Adrenal gland (tissue), 9 donors: ENCODE measurements at regions not wholly inside any gene's neighbourhood (a gene's known extent, or its start where the extent isn't known, plus 50 kb on each side); places are given as distances from the start of the nearest gene placed in this dataset.

Experiments
- DNase-seq, 7 donors: peaks; one replicate each; pipeline ENCODE4 v3.0.0-alpha.2; 2019 to 2020
- H3K27ac ChIP-seq, 5 donors: fragments of 200-600 bp; sonication (generic) in 4 of 5; 1 replicate in 3 of 5; 2 replicates in 2 of 5; pipeline versions ENCODE4 v1.5.1 to v1.8.0; 2016 to 2020; ENCODE audit warnings: mild to moderate bottlenecking in 1 of 5
- H3K27me3 ChIP-seq: fragments of 200-600 bp; 2 replicates; pipeline ENCODE4 v1.8.0; 2021
- H3K36me3 ChIP-seq, 2 donors: fragments of 200-600 bp; replicated peaks in 1 of 2; 1 replicate in 1 of 2; 2 replicates in 1 of 2; pipeline versions ENCODE4 v1.5.1 to v1.8.0; 2018 to 2022
- H3K4me1 ChIP-seq, 2 donors: fragments of 200-600 bp; replicated peaks in 1 of 2; 1 replicate in 1 of 2; 2 replicates in 1 of 2; pipeline versions ENCODE4 v1.5.1 to v1.8.0; 2018 to 2021
- H3K4me3 ChIP-seq, 4 donors: fragments of 200-600 bp; sonication (generic) in 3 of 4; one replicate each; pipeline ENCODE4 v1.5.1; 2016 to 2018
- H3K9me3 ChIP-seq, 3 donors: fragments of 200-600 bp; sonication (generic) in 1 of 3; replicated peaks in 1 of 3; 1 replicate in 2 of 3; 2 replicates in 1 of 3; pipeline versions ENCODE4 v1.5.1 to v1.8.0; 2016 to 2021
- CTCF ChIP-seq, 6 experiments: fragments of 450-650 bp in 4 of 6; fragments of 200-600 bp in 2 of 6; sonication (generic) in 1 of 6; IDR thresholded peaks; 1 replicate in 5 of 6; 2 replicates in 1 of 6; pipeline versions ENCODE4 v1.5.1 to v1.8.0; 2016 to 2021; ENCODE audit warnings: antibody characterized with exemption in 6 of 6, mild to moderate bottlenecking in 2 of 6, moderate library complexity in 1 of 6
- POLR2A ChIP-seq, 2 donors: fragments of 450-650 bp; IDR thresholded peaks; one replicate each; pipeline ENCODE4 v1.6.1; 2017; ENCODE audit warnings: antibody characterized with exemption in 2 of 2, mild to moderate bottlenecking in 2 of 2, moderate library complexity in 1 of 2
- WGBS, 4 donors: extraction: QIAGEN DNeasy Blood & Tissue Kit in 2 of 4; methylation state at CpG; one replicate each; pipeline versions ENCODE4 v1.1.5 to v1.1.7; 2013 to 2017; 5-methylcytosine and 5-hydroxymethylcytosine counted together
- intact Hi-C, 2 donors: fragments of 100-400 bp; cut with DNase I; formaldehyde crosslinking; loops; one replicate each; pipeline versions ENCODE4 v1.14.1 to v1.15.0; 2022 to 2023
- donor health status: healthy with polysubstance abuse.
- donor health status: Bipolar disorder and iron deficiency.
- donor health status: DM: yes; HTN: yes; CAD: no.
- donor health status: DM: no; HTN: no; CAD: no.
- donor health status: DM: no; HTN: no; CAD: no.

- no peak overlapping the region for H3K4me3 ChIP-seq
- TF ChIP-seq CTCF (IDR thresholded peaks at IDR 0.05) (no peak), POLR2A (IDR thresholded peaks at IDR 0.05) (no peak)
Measured at GRCh38 chr21:38081708-38082107, 165.5 kb upstream of the KCNJ6 start.

GRCh38 chr21:38082936-38083485 lies 166.8 kb upstream of the KCNJ6 start:
- 64 to 82% (median 75%) methylated on average over 4 of the region's 4 CpGs for WGBS, 4 donors
- no peaks in the 10 kb centered on the region for H3K27me3 ChIP-seq
- H3K27ac ChIP-seq, result no peak overlapping the region
- H3K4me1 ChIP-seq, result no peaks in the 10 kb centered on the region
- H3K9me3 ChIP-seq, result no peaks in the 10 kb centered on the region
- TF ChIP-seq POLR2A (IDR thresholded peaks at IDR 0.05), result no peak
- TF ChIP-seq CTCF (IDR thresholded peaks at IDR 0.05), result no peak
- intact Hi-C loops, result no loop called here
- H3K36me3 ChIP-seq, result no peaks in the 10 kb centered on the region
- H3K4me3 ChIP-seq, result no peak overlapping the region
- DNase-seq, result no peak

More at GRCh38 chr21:38081708-38082107, 165.5 kb upstream of the KCNJ6 start:
- intact Hi-C loops, result no loop called here
- Histone ChIP-seq H3K36me3 (no peaks in the 10 kb centered on the region), H3K4me1 (no peaks in the 10 kb centered on the region), H3K27me3 (no peaks in the 10 kb centered on the region), H3K9me3 (no peaks in the 10 kb centered on the region), H3K27ac (no peak overlapping the region)
- DNase-seq, result no peak
- 79 to 95% (median 85%) methylated on average over 9 of the region's 9 CpGs for WGBS, 4 donors

- TF ChIP-seq POLR2A (IDR thresholded peaks at IDR 0.05) (no peak), CTCF (IDR thresholded peaks at IDR 0.05) (no peak)
- DNase-seq, result no peak
- intact Hi-C loops, result no loop called here
- H3K36me3 ChIP-seq, result no peaks in the 10 kb centered on the region
- H3K27ac ChIP-seq, result no peak overlapping the region
- H3K27me3 ChIP-seq, result no peaks in the 10 kb centered on the region
- no peaks in the 10 kb centered on the region for H3K9me3 ChIP-seq
- H3K4me1 ChIP-seq, result no peaks in the 10 kb centered on the region
- H3K4me3 ChIP-seq, result no peak overlapping the region
Measured at GRCh38 chr21:38083535-38083934, 167.3 kb upstream of the KCNJ6 start.

- intact Hi-C loops, result no loop called here
- Histone ChIP-seq H3K27me3 (no peaks in the 10 kb centered on the region), H3K4me1 (no peaks in the 10 kb centered on the region), H3K36me3 (no peaks in the 10 kb centered on the region), H3K27ac (no peak overlapping the region), H3K4me3 (no peak overlapping the region), H3K9me3 (no peaks in the 10 kb centered on the region)
- WGBS, 4 donors, result 85 to 94% (median 88%) methylated on average over 1 of the region's 1 CpG
- no peak for DNase-seq
- TF ChIP-seq CTCF (IDR thresholded peaks at IDR 0.05) (no peak), POLR2A (IDR thresholded peaks at IDR 0.05) (no peak)
Measured at GRCh38 chr21:38086580-38086979, 170.2 kb upstream of the KCNJ15 start.
